ENCODE measurements at regions not wholly inside any gene's neighbourhood (a gene's known extent, or its start where the extent isn't known, plus 50 kb on each side); places are given as distances from the start of the nearest gene placed in this dataset.

GRCh38 chr12:24446287-24446686, 496.8 kb upstream of the SOX5 start:
- no peak overlapping the region for H3K9ac ChIP-seq (ENCODE audit: low read length)
- no peak overlapping the region for H2AFZ ChIP-seq (ENCODE audit: low read depth, low read length, severe bottlenecking)
- H3K4me2 ChIP-seq (ENCODE audit: low read depth, low read length, poor library complexity, severe bottlenecking), result no peak overlapping the region
- no peaks in the 10 kb centered on the region for H3K9me3 ChIP-seq (ENCODE audit: insufficient read depth, low read length)
- TF ChIP-seq CTCF (IDR thresholded peaks at IDR 0.05; ENCODE audit: insufficient read depth, low read length, poor library complexity, severe bottlenecking) (no peak), EZH2phosphoT487 (conservative IDR thresholded peaks at IDR 0.05; ENCODE audit: low read length) (no peak)
- no peaks in the 10 kb centered on the region for H3F3A ChIP-seq (ENCODE audit: insufficient read depth)
- no peaks in the 10 kb centered on the region for H3K79me2 ChIP-seq (ENCODE audit: insufficient read depth, low read length)
- H3K9me2 ChIP-seq (replicated peaks; ENCODE audit: insufficient read depth, low read length), result no peaks in the 10 kb centered on the region
- H3K36me3 ChIP-seq (ENCODE audit: low read length), result no peaks in the 10 kb centered on the region
- H3K27ac ChIP-seq (ENCODE audit: low read depth, low read length), result no peak overlapping the region
- H4K20me1 ChIP-seq (ENCODE audit: low read depth, low read length), result no peaks in the 10 kb centered on the region
- no peak overlapping the region for H3K4me3 ChIP-seq (ENCODE audit: insufficient read depth, low read length, poor library complexity, severe bottlenecking)
- no peaks in the 10 kb centered on the region; the same call in 1 of the 2 replicates for H3K27me3 ChIP-seq (ENCODE audit: low read length)

- Histone ChIP-seq H3K4me2 (ENCODE audit: low read depth, low read length, poor library complexity, severe bottlenecking) (no peak overlapping the region), H3K79me2 (ENCODE audit: insufficient read depth, low read length) (no peaks in the 10 kb centered on the region), H3K9me3 (ENCODE audit: insufficient read depth, low read length) (no peaks in the 10 kb centered on the region), H3K36me3 (ENCODE audit: low read length) (no peaks in the 10 kb centered on the region), H3K4me3 (ENCODE audit: insufficient read depth, low read length, poor library complexity, severe bottlenecking) (no peak overlapping the region), H4K20me1 (ENCODE audit: low read depth, low read length) (no peaks in the 10 kb centered on the region), H3K9ac (ENCODE audit: low read length) (no peak overlapping the region), H3K27ac (ENCODE audit: low read depth, low read length) (no peak overlapping the region), H3K27me3 (ENCODE audit: low read length) (no peaks in the 10 kb centered on the region; the same call in 1 of the 2 replicates), H2AFZ (ENCODE audit: low read depth, low read length, severe bottlenecking) (no peak overlapping the region), H3K9me2 (replicated peaks; ENCODE audit: insufficient read depth, low read length) (no peaks in the 10 kb centered on the region), H3F3A (ENCODE audit: insufficient read depth) (no peaks in the 10 kb centered on the region)
- TF ChIP-seq CTCF (IDR thresholded peaks at IDR 0.05; ENCODE audit: insufficient read depth, low read length, poor library complexity, severe bottlenecking), result no peak
- TF ChIP-seq EZH2phosphoT487 (conservative IDR thresholded peaks at IDR 0.05; ENCODE audit: low read length), result no peak
Measured at GRCh38 chr12:24444634-24445033, 495.2 kb upstream of the SOX5 start.

GRCh38 chr12:24441458-24441857, 492.0 kb upstream of the SOX5 start:
- no peak for TF ChIP-seq EZH2phosphoT487 (conservative IDR thresholded peaks at IDR 0.05; ENCODE audit: low read length)
- TF ChIP-seq CTCF (IDR thresholded peaks at IDR 0.05; ENCODE audit: insufficient read depth, low read length, poor library complexity, severe bottlenecking), result no peak
- no peak overlapping the region for H3K4me3 ChIP-seq (ENCODE audit: insufficient read depth, low read length, poor library complexity, severe bottlenecking)
- H2AFZ ChIP-seq (ENCODE audit: low read depth, low read length, severe bottlenecking), result no peak overlapping the region
- no peaks in the 10 kb centered on the region for H3F3A ChIP-seq (ENCODE audit: insufficient read depth)
- H4K20me1 ChIP-seq (ENCODE audit: low read depth, low read length), result no peaks in the 10 kb centered on the region
- no peak overlapping the region for H3K9ac ChIP-seq (ENCODE audit: low read length)
- no peak overlapping the region for H3K4me2 ChIP-seq (ENCODE audit: low read depth, low read length, poor library complexity, severe bottlenecking)
- no peaks in the 10 kb centered on the region for H3K9me2 ChIP-seq (replicated peaks; ENCODE audit: insufficient read depth, low read length)
- H3K79me2 ChIP-seq (ENCODE audit: insufficient read depth, low read length), result no peaks in the 10 kb centered on the region
- no peaks in the 10 kb centered on the region; the same call in 1 of the 2 replicates for H3K27me3 ChIP-seq (ENCODE audit: low read length)
- H3K36me3 ChIP-seq (ENCODE audit: low read length), result no peaks in the 10 kb centered on the region
- H3K9me3 ChIP-seq (ENCODE audit: insufficient read depth, low read length), result no peaks in the 10 kb centered on the region
- H3K27ac ChIP-seq (ENCODE audit: low read depth, low read length), result no peak overlapping the region
